Mesenchymal stem cell (in vitro differentiated cells and primary cell): ENCODE measurements at regions not wholly inside any gene's neighbourhood (a gene's known extent, or its start where the extent isn't known, plus 50 kb on each side); places are given as distances from the start of the nearest gene placed in this dataset.

Source experiments
- DNase-seq: peaks from one replicate; pipeline ENCODE4 v3.0.0-alpha.2; 2013
- H2AFZ ChIP-seq: one replicate; pipeline ENCODE4 v1.6.1; 2013; ENCODE audit warnings: low read depth, mild to moderate bottlenecking, control low read depth, inconsistent platforms, low read length, moderate library complexity
- H2AK5ac ChIP-seq: 2 replicates; pipeline ENCODE4 v1.6.1; 2013; ENCODE audit warnings: low read length, moderate library complexity, mild to moderate bottlenecking, inconsistent platforms; ENCODE audit not compliant: severe bottlenecking
- H2BK120ac ChIP-seq: one replicate; pipeline ENCODE4 v1.6.1; 2013; ENCODE audit warnings: low read depth, mild to moderate bottlenecking, inconsistent platforms, low read length, moderate library complexity
- H2BK12ac ChIP-seq, 2 experiments: one replicate each; pipeline ENCODE4 v1.6.1; 2013; ENCODE audit warnings: inconsistent platforms in 2 of 2, low read length in 2 of 2, mild to moderate bottlenecking in 2 of 2, moderate library complexity in 2 of 2, control low read depth in 1 of 2
- H2BK15ac ChIP-seq: one replicate; pipeline ENCODE4 v1.6.1; 2013; ENCODE audit warnings: mild to moderate bottlenecking, low read depth, inconsistent platforms; ENCODE audit not compliant: poor library complexity, severe bottlenecking
- H2BK5ac ChIP-seq: 2 replicates; pipeline ENCODE4 v1.6.1; 2013; ENCODE audit warnings: low read depth, mild to moderate bottlenecking, low read length, control low read depth, inconsistent platforms; ENCODE audit not compliant: poor library complexity, severe bottlenecking
- H3K14ac ChIP-seq, 2 experiments: one replicate each; pipeline ENCODE4 v1.6.1; 2013; ENCODE audit warnings: inconsistent platforms in 2 of 2, low read length in 2 of 2, control low read depth in 1 of 2, mild to moderate bottlenecking in 1 of 2, moderate library complexity in 1 of 2
- H3K18ac ChIP-seq, 2 experiments: one replicate each; pipeline ENCODE4 v1.6.1; 2013; ENCODE audit warnings: inconsistent platforms in 2 of 2, low read length in 2 of 2, control low read depth in 1 of 2, low read depth in 1 of 2, mild to moderate bottlenecking in 1 of 2
- H3K23ac ChIP-seq, 2 experiments: one replicate each; pipeline ENCODE4 v1.6.1; 2013; ENCODE audit warnings: inconsistent platforms in 2 of 2, low read length in 2 of 2, mild to moderate bottlenecking in 2 of 2, moderate library complexity in 2 of 2, control low read depth in 1 of 2
- H3K27ac ChIP-seq: 2 replicates; pipeline ENCODE4 v1.5.1; 2013; ENCODE audit warnings: mild to moderate bottlenecking, moderate library complexity, low read length, control low read depth, inconsistent platforms; ENCODE audit not compliant: poor library complexity, severe bottlenecking
- H3K27me3 ChIP-seq, 2 experiments: 2 replicates each; pipeline versions ENCODE4 v1.6.1 to v1.7.0; 2013; ENCODE audit warnings: low read length in 2 of 2, mild to moderate bottlenecking in 2 of 2, moderate library complexity in 2 of 2, control low read depth in 1 of 2, inconsistent platforms in 1 of 2; ENCODE audit not compliant: control insufficient read depth in 1 of 2, insufficient read depth in 1 of 2
- H3K36me3 ChIP-seq, 2 experiments: 2 replicates each; pipeline versions ENCODE4 v1.6.1 to v1.7.0; 2013; ENCODE audit warnings: low read length in 2 of 2, control low read depth in 1 of 2, inconsistent platforms in 1 of 2, low read depth in 1 of 2, mild to moderate bottlenecking in 1 of 2; ENCODE audit not compliant: insufficient read depth in 2 of 2, control insufficient read depth in 1 of 2
- H3K4ac ChIP-seq, 2 experiments: one replicate each; pipeline ENCODE4 v1.6.1; 2013; ENCODE audit warnings: inconsistent platforms in 2 of 2, low read length in 2 of 2, mild to moderate bottlenecking in 2 of 2, moderate library complexity in 2 of 2, control low read depth in 1 of 2, low read depth in 1 of 2
- H3K4me1 ChIP-seq: 2 replicates; pipeline ENCODE4 v1.6.1; 2013; ENCODE audit warnings: low read depth, low read length, control low read depth; ENCODE audit not compliant: control insufficient read depth, insufficient read depth
- H3K4me2 ChIP-seq: 2 replicates; pipeline ENCODE4 v1.6.1; 2013; ENCODE audit warnings: low read length, mild to moderate bottlenecking, inconsistent platforms; ENCODE audit not compliant: poor library complexity, severe bottlenecking
- H3K4me3 ChIP-seq, 2 experiments: 2 replicates each; pipeline versions ENCODE4 v1.5.1 to v1.7.0; 2013; ENCODE audit warnings: low read length in 2 of 2, mild to moderate bottlenecking in 2 of 2, control low read depth in 1 of 2, low read depth in 1 of 2; ENCODE audit not compliant: insufficient read depth in 1 of 2
- H3K79me1 ChIP-seq: replicated peaks from 2 replicates; pipeline ENCODE4 v1.6.1; 2013; ENCODE audit warnings: mild to moderate bottlenecking, control low read depth, low read length, inconsistent platforms; ENCODE audit not compliant: poor library complexity, severe bottlenecking
- H3K9ac ChIP-seq: 2 replicates; pipeline ENCODE4 v1.7.0; 2013; ENCODE audit warnings: mild to moderate bottlenecking, low read length, moderate library complexity
- H3K9me3 ChIP-seq: 2 replicates; pipeline ENCODE4 v1.7.0; 2013; ENCODE audit warnings: mild to moderate bottlenecking, low read length; ENCODE audit not compliant: control insufficient read depth
- H4K8ac ChIP-seq: one replicate; pipeline ENCODE4 v1.6.1; 2013; ENCODE audit warnings: inconsistent platforms, mild to moderate bottlenecking, low read length, moderate library complexity
- H4K91ac ChIP-seq: one replicate; pipeline ENCODE4 v1.6.1; 2013; ENCODE audit warnings: mild to moderate bottlenecking, low read length, inconsistent platforms
- WGBS: methylation state at CpG from one replicate; pipeline ENCODE4 v1.1.7; 2013; ENCODE audit warnings: mixed read lengths; 5-methylcytosine and 5-hydroxymethylcytosine counted together

DNA sequence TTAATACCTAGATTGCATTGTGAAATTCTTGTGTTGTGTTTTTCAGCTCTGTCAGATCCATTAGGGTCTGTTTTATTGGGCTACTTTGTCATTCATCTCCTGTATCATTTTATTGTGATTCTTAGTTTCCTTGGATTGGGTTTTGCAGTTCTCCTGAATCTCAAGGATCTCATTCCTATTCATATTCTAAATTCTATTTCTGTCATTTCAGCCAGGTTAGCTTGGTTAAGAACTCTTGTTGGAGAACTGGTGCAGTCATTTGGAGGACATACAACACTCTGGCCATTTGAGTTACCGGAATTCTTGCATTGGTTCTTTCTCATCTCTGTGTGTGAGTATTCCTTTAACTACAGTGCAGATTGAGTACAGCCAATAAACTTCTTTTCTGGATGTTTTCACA, 159.6 kb downstream of the FAM78B start:
- H2BK15ac ChIP-seq = no peak overlapping the region
- H3K9me3 ChIP-seq = peaks cover 2% of the 10 kb centered on the region
- H2BK12ac ChIP-seq = no peak overlapping the region
- no peaks in the 10 kb centered on the region for H3K4me1 ChIP-seq
- H2BK5ac ChIP-seq = no peak overlapping the region
- no peak overlapping the region for H3K23ac ChIP-seq
- no peak overlapping the region for H4K8ac ChIP-seq
- no peak overlapping the region for H3K14ac ChIP-seq
- H3K27ac ChIP-seq = no peak overlapping the region
- H3K4me2 ChIP-seq = no peak overlapping the region
- H2AFZ ChIP-seq = no peak overlapping the region
- H3K18ac ChIP-seq = no peak overlapping the region
- DNase-seq = no peak
- H3K4me3 ChIP-seq = no peak overlapping the region
- H3K36me3 ChIP-seq = no peaks in the 10 kb centered on the region
- no peak overlapping the region for H3K9ac ChIP-seq
- 89% methylated on average over 1 of the region's 1 CpG for WGBS
- H4K91ac ChIP-seq = no peak overlapping the region
- H3K79me1 ChIP-seq = no peaks in the 10 kb centered on the region
- no peaks in the 10 kb centered on the region for H3K27me3 ChIP-seq
- no peak overlapping the region for H2BK120ac ChIP-seq
- H3K4ac ChIP-seq = no peak overlapping the region
- H2AK5ac ChIP-seq = no peak overlapping the region

DNA sequence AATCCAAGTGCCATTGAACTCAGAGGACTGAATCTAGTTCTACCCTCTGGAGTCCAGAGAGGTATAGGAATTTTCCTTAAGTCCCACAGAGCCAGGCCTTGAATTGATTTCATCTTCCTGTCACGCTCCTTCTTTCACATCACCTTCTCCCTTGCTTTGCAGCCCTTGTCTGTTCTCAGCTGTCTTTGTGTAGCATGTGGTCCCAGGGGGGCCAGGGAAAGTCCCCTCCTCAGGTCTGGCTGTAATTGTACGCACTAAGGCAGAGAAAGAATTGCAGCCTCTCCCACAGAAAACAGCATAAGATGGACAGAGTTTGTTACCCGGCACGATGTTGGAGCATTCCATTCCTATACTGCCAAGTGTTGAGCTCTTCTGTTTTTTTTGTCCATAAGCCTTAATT, 153.6 kb downstream of the FAM78B start:
- Histone ChIP-seq H2BK5ac (no peak overlapping the region), H4K91ac (no peak overlapping the region), H3K9ac (no peak overlapping the region), H3K9me3 (no peaks in the 10 kb centered on the region), H3K4me2 (no peak overlapping the region), H3K27ac (no peak overlapping the region), H2BK15ac (no peak overlapping the region), H2AFZ (no peak overlapping the region), H3K14ac (no peak overlapping the region), H3K36me3 (no peaks in the 10 kb centered on the region), H3K23ac (no peak overlapping the region), H3K4me1 (no peaks in the 10 kb centered on the region), H3K4me3 (no peak overlapping the region), H4K8ac (no peak overlapping the region), H3K27me3 (no peaks in the 10 kb centered on the region), H2AK5ac (no peak overlapping the region), H3K18ac (no peak overlapping the region), H2BK12ac (no peak overlapping the region), H2BK120ac (no peak overlapping the region), H3K79me1 (no peaks in the 10 kb centered on the region), H3K4ac (no peak overlapping the region)
- no peak for DNase-seq
- 75% methylated on average over 2 of the region's 4 CpGs for WGBS

GRCh38 chr1:166017395-166017794, 149.4 kb downstream of the FAM78B start:
- H4K8ac ChIP-seq = no peak overlapping the region
- H2BK5ac ChIP-seq = no peak overlapping the region
- DNase-seq = no peak
- H3K14ac ChIP-seq = no peak overlapping the region
- no peak overlapping the region for H3K27ac ChIP-seq
- no peak overlapping the region for H2AK5ac ChIP-seq
- no peak overlapping the region for H2BK15ac ChIP-seq
- H3K4ac ChIP-seq = no peak overlapping the region
- no peaks in the 10 kb centered on the region for H3K79me1 ChIP-seq
- H4K91ac ChIP-seq = no peak overlapping the region
- no peaks in the 10 kb centered on the region for H3K36me3 ChIP-seq
- H3K4me3 ChIP-seq = no peak overlapping the region
- no peak overlapping the region for H3K18ac ChIP-seq
- no peak overlapping the region for H3K4me2 ChIP-seq
- H3K4me1 ChIP-seq = no peaks in the 10 kb centered on the region
- H3K27me3 ChIP-seq = no peaks in the 10 kb centered on the region
- no peak overlapping the region for H2AFZ ChIP-seq
- no peak overlapping the region for H2BK120ac ChIP-seq
- no peaks in the 10 kb centered on the region for H3K9me3 ChIP-seq
- whole genome bisulfite sequencing = 12% methylated on average over 2 of the region's 3 CpGs
- no peak overlapping the region for H3K9ac ChIP-seq
- H3K23ac ChIP-seq = no peak overlapping the region
- H2BK12ac ChIP-seq = no peak overlapping the region
